HG02798 (cell line): ENCODE measurements at regions not wholly inside any gene's neighbourhood (a gene's known extent, or its start where the extent isn't known, plus 50 kb on each side); places are given as distances from the start of the nearest gene placed in this dataset.

Experiments
- ATAC-seq: cut with Tn5 transposase; IDR thresholded peaks from one replicate; pipeline ENCODE4 v1.9.1; 2021; ENCODE audit warnings: mild to moderate bottlenecking; ENCODE audit not compliant: unreplicated experiment, poor library complexity

DNA sequence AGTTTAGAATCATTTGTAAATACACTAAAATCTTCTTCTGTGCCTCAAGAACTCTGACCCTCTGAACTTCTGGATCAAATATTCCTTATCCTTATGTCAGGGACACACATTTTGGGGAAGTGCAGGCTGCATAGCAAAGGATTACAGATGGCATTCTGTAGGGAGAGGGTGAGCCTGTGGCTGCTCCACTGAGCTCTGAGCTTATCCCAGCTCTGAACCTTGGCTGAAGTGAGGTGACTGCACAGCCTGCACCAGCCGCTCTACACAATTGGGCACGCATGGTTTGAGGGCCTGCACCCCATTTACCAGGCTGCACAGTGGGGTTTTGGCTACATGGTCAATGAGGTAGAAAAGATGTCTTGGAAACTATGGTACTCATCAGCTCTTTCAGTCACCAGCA lies 251.6 kb downstream of the GALR1 start:
- ATAC-seq = no peak

DNA sequence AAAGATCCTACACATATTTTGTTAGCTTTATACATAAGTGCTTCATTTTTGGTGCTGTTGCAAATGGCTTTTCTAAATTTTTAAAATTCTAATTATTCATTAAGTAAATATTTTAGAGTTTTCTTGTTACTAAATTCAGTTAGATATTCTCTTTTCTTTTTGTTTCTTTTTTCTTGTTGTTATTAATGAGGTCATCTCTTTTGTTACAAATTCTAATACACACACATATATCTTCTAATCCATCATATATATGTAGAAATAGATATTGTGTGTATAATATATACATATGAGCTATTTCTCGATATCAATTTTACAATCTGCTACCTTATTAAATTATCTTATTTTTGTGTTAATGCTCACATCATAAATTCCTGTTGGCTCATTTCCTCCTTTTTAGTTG lies 255.9 kb downstream of the GALR1 start:
- no peak for ATAC-seq

- no peak for ATAC-seq
These were observed 262.5 kb downstream of the GALR1 start for GRCh38 chr18:77512152-77512551.

- ATAC-seq = no peak
These were observed 268.3 kb downstream of the GALR1 start for GRCh38 chr18:77517901-77518300.

DNA sequence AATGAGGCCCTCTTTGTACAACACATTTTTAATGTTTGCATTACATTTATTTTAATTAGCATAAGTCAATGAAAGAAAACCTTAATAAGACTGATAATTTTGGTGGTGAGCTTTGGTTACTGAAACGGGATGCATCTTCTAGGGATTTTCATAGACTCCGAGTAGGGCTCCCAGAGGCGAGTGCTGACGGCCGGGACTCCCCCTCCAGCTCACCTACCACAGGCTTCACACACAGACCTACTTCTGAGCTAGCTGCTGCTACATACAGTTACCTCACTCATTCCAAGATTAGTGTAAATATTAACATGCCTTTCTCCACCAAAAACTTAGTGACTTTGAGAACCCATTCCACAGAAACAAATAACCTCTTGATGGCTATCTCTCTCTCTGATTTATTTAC lies 271.1 kb downstream of the GALR1 start:
- ATAC-seq = no peak

DNA sequence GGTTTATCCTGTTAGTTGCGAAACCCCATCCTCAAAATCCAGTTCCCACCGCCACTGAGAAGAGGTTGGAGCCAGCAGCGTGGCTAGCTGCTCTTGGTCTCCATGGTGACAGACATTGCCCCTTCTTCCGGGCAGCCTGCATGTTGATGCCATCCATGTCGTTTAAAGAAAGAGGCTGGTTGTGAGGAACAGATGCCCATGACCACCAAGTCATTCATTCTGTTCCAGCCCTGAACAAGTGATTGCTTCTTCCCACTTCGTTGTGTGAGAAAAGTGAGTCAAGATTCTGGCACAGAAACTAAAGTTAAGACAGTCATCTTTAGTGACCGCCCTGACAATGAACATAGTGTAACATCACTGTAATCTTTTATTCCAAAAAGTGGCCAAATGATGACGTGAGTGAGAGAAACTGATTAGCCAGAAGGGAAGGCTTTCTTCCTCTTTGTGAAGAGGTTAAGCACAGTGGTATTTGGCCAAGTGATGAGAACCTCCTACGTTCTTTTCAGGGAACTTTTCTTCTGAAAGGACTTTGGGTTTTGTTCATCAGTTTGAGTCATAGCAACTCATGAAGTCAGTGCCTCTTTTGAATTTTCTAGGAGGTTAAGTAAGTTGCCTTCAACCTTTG lies 272.5 kb downstream of the GALR1 start:
- peak; percentile 52 for ATAC-seq

DNA sequence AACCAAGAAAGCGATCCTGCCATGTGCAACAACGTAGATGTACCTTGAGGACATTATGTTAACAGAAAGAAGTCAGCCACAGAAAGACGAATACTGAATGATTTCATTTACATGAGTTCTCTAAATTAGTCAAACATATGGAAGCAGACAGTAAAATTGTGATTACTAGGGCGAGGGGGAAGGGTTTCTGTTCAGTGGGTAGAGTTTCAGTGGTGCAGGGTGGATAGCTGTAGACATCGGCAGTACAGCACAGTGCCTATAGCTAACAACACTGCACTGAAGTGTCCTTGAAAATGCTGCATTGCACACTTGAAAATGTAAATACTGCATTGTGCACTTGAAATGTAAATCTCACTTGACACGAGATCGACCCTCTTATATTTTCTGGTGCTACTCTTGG lies 275.3 kb downstream of the GALR1 start:
- ATAC-seq = no peak

DNA sequence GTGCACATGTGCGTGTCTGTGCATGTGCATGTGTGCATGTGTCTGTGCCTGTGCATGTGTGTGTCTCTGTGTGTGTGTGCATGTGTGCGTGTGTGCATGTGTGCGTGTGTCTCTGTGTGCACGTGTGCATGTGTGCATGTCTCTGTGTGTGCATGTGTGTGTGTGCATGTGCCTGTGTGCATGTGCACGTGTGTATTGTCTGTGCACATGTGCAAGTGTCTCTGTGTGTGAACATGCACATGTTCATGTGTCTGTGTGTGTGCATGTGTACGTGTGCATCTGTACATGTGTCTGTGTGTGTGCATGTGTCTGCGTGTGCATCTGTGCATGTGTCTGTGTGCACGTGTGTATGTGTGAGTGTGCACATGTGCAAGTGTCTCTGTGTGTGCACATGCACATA lies 277.3 kb downstream of the GALR1 start:
- ATAC-seq = no peak

- no peak for ATAC-seq
These were observed 279.2 kb downstream of the GALR1 start for GRCh38 chr18:77528872-77529271.

- no peak for ATAC-seq
These were observed 280.0 kb downstream of the GALR1 start for GRCh38 chr18:77529492-77530176.

DNA sequence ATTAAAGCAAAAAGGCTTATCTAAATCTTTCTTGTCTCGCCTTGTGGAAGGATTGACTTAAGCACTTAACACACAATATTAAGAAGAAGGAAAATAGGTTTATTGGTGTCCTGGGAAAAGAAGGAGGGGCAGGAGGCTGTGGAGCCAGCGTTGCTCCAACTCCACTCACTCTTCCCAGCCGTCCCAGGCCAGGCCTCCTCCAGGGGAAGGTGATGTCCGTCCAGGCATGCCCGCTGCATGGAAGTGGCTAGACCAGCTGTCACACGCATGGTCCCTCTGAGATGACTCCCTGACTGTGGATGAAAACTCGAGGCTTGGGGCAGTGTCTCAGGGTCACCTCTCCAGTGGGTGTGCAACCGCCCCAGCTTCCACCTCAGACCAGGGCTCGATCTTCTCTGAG lies 281.1 kb downstream of the GALR1 start:
- ATAC-seq = no peak

GRCh38 chr18:77539860-77540259 lies 290.2 kb downstream of the GALR1 start:
- ATAC-seq = no peak

DNA sequence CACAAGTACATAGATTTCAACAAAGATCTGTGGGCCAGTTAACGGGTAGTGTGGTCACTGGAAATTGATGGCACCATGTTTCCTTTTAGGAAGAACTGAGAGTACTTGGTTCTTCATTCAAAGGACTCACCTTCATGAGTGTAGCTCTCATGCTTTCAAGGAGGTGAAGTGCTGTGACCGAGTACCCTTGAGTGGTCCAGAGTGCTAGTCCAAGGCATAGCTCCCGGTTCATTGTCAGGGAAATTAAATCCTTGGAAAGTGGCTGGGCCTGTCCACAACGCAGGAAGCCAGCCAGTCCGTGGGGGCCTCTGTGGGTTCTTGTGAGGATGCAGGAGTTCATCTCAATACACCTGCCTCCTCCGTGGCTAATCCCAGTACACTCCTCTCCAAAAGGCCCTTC lies 295.1 kb downstream of the GALR1 start:
- ATAC-seq = no peak

- ATAC-seq = no peak
These were observed 298.1 kb downstream of the GALR1 start for GRCh38 chr18:77547757-77548156.

DNA sequence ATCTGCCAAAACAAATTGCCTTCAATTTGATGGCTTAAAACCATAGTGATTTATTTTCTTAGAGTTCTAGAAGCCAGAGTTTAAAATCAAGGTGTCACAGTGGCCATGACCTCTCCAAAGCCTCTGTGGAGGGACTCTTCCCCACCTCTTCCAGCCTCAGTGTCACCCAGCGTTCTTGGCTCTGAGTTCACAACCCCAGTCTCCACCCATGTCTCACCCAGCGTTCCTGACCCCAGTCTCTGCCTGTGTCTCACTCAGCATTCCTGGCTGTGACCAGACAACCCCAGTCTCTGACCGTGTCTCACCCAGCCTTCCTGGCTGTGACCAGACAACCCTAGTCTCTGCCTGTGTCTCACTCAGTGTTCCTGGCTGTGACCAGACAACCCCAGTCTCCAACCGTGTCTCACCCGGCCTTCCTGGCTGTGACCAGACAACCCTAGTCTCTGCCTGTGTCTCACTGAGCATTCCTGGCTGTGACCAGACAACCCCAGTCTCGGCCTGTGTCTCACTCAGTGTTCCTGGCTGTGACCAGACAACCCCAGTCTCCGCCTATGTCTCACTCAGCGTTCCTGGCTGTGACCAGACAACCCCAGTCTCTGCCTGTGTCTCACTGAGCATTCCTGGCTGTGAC lies 299.3 kb downstream of the GALR1 start:
- no peak for ATAC-seq

GRCh38 chr18:77550625-77551024 lies 301.0 kb downstream of the GALR1 start:
- ATAC-seq = no peak

DNA sequence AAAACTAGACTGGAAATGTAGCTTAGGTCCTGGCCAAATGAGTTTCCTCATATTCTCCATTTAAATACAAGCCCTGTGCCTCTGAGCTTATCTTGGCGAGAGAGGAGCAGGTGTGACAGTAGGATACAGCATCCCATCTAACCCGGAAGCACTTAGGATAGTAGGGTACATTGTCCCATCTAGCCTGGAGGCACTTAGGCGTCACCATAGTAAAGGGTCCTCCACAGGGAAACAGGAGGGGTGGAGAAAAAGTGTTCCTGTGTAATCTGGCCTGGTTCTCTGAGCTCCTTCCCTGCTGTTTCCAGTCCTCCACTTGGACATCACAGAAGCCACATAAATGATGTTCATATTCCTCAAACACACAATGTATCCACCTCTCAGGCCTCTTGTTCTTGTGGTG lies 301.4 kb downstream of the GALR1 start:
- no peak for ATAC-seq

DNA sequence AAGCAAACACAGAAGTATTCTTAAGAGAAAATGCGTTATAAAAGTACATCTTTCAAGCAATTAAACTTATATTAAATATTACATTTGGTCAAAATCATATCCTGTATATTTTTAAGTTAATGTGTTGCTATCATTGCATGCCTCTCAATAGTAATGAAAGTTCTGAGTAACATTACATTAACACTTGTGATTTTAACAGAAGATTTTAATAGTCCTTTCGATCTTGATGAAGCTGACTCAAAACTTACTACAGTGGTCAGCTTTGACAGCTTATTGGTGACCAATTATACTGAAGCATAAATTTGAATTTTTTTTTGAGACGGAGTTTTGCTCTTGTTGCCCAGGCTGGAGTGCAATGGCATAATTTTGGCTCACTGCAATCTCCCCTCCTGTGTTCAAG lies 303.3 kb downstream of the GALR1 start:
- ATAC-seq = no peak

GRCh38 chr18:77554061-77554460 lies 304.4 kb downstream of the GALR1 start:
- ATAC-seq = no peak

DNA sequence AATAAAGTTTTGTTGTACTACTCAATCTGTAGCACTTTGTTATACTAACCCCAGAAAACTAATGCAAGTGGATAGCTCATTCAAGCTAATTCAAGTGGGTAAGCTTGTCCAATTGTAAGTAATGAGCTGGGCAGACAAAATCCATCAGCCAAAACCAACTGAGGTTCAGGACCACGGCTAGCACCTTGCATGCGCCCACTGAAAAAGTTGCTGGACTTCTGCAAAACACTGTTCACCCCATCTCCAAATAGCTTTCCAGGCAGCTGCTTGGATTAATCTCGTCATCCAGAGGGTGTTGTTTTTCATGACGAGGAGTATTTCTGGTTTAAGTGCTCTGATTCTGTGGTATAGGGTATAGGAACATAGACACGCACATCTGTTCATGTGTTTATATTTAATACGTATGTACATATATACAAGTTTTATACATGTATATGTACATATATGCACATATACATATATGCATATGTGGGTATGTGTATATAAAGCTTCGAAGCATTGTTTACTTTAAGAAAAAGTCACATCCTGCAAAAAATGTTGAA lies 307.5 kb downstream of the GALR1 start:
- no peak for ATAC-seq

DNA sequence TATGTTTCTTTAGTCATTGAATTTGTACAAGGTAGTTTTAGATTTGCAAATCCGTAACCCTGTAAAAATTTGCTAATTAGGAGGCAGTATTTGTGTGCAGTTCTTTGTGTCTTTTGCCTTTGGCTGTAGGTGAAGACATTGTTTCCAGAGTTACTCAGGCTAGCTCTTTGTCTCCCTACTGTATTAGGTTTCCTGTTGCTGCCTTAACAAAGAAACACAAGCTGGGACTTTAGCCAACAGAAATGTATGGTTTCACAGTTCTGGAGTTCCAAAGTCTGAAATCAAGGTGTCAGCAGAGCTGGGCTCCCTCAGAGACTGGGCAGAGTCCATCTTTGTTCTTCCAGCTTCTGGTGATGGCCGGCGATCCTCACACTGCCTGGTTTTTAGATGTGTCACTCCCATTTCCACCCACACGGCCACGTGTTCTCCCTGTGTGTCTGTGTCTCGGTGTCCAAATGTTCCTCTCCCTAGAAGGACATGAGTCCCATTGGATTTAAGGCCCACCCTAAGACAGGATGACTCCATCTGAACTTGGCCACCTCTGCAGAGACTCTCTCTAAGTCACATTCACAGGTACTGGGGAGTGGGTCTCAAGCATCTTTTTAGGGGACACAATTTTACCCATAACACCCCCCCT lies 309.7 kb downstream of the GALR1 start:
- ATAC-seq = no peak
